GOT3 (cell line): ENCODE measurements at regions not wholly inside any gene's neighbourhood (a gene's known extent, or its start where the extent isn't known, plus 50 kb on each side); places are given as distances from the start of the nearest gene placed in this dataset.
"Not testable (repeated sequence)": the region's sequence is repeated elsewhere in the genome, so short reads cannot be mapped to it uniquely, and the experiment has no call there.

Experiments used
- DNase-seq: peaks from one replicate; lab custom pipeline; 2025; ENCODE audit warnings: mixed read lengths; lab: John Stamatoyannopoulos, UW

- DNase-seq = no peak
Measured at GRCh38 chr3:153830552-153830951, 290.6 kb upstream of the ARHGEF26 start.

DNA sequence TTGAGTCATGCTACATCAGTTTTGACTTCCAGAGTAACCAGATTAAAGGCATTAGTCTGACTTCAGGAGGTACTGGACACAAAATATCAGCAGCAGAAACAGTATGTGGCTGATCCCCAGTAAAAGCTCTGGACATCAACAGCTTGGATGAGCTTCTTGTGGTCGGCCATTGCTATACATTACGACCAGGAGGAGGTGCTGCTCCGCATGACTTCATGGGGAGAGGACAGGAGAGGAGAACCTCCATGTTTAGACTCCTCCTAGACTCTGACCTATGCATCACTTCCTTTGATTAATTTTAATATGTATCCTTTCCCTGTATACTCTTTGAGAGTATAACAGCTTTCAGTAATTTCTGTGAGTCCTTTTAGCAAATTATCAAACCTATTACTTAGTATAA, 285.6 kb upstream of the ARHGEF26 start:
- DNase-seq = no peak

GRCh38 chr3:153840487-153840886, 280.7 kb upstream of the ARHGEF26 start:
- DNase-seq = no peak

DNA sequence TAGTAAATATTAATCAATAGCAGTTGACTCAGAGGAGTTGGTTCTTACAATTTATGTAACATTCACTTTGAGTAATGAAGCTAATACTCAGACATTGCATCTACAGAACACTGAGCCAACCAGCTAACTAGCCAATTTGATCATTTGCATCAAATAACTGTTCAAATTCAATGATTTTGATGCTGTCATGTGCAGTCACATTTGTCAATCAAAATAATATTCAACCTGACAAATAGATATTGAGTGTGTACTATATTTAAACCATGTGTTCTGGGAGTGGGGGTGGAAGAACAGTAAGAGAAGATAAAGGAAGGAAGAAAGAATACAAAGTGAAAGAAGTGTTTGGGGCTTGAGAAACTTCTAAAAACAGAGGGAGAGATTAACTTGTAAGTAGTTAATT, 277.2 kb upstream of the ARHGEF26 start:
- no peak for DNase-seq

- DNase-seq = no peak
Measured at GRCh38 chr3:153845311-153845710, 275.9 kb upstream of the ARHGEF26 start.

DNA sequence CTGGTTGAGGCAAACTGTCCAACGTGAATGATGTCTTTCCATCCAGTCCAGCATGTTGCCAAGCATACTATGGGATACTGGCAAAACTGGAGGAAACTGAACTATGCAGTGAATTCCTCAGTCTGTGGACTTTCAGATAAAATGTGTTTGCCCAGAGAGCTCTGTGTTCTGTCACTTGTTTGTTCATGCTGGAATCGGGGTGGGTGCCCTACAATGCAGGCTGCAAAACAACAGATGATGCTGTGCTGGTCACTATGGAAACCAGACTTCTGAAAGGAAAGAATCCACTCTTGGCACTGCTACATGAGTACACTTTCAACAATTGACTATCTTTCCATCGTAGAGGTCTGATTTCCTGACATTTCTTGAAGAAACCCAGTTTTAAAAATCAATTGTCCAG, 272.5 kb upstream of the ARHGEF26 start:
- DNase-seq = no peak

DNA sequence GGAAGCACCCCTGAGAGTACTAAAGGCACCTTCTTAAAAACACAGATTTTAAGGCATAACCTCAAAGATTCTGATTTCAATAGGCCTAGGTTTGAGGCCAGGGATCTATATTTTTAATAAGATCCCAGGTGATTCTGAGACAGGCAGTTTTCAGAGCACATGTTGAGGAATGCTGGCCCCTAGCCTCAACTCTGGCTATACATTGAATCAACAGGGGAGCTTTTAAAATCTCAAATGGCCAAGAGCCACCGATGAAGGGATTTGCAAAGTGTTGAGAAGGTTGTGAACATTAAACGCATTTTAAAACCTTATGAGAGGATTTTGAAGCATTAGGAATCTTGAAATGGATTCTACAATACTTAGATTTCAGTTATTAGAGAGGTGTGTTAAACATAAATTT, 268.8 kb upstream of the ARHGEF26 start:
- DNase-seq = no peak

GRCh38 chr3:153853163-153853562, 268.0 kb upstream of the ARHGEF26 start:
- DNase-seq = no peak

DNA sequence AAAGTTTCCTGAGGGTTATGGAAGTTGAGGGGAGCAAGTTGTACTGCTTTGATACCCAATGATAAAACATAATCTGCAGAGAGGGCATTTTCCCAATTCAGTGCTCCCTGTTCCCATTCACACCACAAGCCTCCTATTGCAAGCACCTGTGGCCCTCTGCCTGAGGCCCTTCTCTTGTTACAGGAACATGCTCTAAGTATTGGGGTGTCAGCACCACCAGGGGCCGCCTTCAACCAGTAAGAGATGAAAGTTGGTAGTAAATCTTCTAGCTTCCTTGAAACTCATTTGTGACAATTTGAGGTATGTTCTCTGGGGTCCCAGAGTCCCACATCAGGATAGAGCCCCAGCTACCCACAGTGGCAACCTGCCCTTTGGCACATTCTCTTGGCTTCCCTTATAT, 265.4 kb upstream of the ARHGEF26 start:
- DNase-seq = no peak

DNA sequence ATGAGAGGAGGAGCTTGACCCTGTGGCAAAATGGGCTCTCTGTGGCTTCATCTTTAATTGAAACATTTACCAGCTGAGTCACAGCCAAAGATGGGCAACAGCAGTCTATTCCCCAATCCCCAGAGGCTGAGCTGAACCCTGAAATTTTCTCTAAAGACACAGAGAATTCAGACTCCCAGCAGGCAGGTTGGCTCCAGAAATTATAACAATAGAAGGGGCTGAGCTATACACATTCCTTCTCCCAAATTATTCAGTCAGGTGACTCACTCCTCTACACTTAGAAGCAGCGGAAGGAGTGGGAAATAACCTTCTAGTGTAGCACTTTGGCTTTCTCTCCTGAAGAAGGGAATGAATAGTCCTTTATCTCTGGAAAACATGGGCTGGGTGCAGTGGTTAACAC, 264.3 kb upstream of the ARHGEF26 start:
- no peak for DNase-seq

DNA sequence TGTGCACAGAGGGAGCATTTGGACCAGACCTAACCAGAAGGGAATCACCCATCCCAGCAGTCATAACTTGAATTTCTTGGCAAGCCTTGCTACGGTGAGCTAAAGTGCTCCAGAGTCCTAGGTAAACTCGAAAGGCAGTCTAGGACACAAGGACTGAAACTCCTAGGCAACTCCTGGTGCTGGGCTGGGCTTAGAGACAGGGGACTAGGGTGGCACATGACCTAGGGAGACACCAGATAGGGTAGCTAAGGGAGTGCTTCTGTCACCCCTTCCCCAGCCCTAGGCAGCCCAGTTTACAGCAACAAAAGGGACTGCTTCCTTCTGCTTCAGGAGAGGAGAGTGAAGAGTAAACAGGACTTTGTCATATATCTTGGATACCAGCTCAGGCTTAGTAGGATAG, 256.4 kb upstream of the ARHGEF26 start:
- no peak for DNase-seq

DNA sequence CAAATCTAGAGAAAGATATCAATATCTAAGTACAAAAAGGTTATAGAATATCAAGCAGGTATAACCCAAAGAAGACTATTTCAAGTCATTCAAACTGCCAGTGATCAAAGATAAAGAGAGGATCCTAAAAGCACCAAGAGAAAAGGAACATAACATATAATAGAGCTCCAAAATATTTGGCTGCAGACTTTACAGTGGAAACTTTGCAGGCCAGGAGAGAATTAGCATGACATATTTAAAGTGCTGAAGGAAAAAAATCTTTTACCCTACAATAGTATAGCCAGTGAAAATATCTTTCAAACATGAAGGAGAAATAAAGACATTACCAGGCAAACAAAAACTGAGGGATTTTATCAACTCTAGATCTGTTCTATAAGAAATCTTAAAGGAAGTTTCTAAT, 254.3 kb upstream of the ARHGEF26 start:
- no peak for DNase-seq

DNA sequence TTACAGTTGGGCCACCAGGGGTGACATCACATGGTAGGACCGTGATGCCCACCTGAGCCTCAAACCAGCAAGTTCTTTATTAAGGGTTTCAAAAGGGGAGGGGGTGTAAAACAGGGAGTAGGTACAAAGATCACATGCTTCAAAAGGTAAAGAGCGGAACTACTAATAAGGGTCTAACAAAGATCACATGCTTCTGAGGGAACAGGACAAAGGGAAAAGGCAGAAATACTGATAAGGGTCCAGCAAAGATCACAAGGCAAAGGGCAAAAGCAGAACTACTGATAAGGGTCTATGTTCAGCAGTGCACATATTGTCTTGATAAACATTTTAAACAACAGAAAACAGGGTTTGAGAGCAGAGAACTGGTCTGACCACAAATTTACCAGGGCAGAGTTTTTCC, 246.8 kb upstream of the ARHGEF26 start:
- DNase-seq = not testable (repeated sequence)

- no peak for DNase-seq
Measured at GRCh38 chr3:153880493-153880892, 240.7 kb upstream of the ARHGEF26 start.

DNA sequence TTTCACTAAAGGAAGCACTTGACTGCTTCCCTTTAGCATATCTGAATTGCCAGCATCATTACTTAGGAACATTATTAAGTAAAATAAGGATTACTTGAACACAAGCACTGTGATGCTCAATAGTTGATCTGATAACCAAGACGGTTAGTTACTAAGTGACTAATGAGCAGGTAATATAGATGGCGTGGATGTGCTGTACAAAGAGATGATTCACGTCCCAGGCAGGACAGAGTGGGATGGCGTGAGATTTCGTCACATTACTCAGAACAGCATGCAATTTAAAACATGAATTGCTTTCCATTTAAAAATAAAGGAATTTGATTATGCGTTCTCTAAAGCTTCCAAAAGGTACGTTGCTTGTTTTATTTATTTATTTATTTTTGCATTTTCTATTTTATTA, 240.0 kb upstream of the ARHGEF26 start:
- no peak for DNase-seq

DNA sequence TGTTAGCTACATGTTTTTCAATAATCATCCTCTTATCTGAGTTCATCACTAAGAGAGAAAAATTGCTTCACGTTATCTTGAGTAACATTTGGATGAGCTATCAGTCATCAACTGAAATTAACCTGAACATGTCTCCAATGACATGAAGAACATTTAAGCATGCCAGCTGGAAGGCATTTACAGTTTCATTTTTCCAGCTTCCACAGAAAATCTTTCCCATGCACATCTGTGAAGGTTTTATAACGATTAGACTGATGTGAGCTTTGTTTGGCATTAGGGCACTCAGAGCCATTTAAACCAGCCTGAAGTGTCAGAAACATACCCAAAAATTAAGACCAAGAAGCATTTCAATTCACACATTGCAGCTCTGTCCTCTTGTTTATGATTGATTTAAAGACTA, 235.8 kb upstream of the ARHGEF26 start:
- DNase-seq = no peak

DNA sequence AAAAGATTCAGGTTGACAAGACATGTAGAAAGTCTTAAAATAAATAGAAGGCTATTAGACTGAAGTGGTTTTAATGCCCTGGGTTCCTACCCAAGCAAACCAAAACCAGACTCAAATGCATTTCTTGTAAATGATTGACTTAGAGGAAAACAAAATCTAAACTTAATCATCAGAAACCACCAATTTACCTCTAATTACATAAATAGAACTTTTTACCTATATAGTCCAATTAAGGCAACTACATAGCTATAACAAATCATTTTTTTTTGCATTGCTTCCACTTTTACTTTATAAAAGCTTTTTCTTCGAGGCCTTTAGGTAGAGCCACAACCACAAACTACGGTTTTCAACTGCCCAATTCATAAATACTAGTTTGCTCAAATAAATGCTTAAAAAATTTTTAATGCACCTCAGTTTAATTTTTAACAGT, 231.3 kb upstream of the ARHGEF26 start:
- no peak for DNase-seq

DNA sequence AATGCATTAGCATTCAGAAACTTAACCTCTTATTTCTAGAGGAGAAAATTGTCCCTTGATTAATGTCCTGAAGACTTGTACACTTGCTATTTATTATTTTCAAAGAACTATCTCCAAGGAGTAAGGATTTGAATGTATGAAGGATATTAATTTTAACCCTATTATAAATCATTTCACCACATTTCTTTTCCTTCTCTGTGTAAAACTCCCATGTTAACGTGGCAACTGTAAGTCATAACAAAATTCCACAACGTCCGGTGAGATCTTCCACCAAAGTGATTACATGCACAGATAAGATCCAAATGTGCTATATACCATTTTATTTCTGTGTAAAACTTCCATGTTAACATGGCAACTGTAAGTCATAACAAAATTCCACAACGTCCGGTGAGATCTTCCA, 229.1 kb upstream of the ARHGEF26 start:
- DNase-seq = no peak

DNA sequence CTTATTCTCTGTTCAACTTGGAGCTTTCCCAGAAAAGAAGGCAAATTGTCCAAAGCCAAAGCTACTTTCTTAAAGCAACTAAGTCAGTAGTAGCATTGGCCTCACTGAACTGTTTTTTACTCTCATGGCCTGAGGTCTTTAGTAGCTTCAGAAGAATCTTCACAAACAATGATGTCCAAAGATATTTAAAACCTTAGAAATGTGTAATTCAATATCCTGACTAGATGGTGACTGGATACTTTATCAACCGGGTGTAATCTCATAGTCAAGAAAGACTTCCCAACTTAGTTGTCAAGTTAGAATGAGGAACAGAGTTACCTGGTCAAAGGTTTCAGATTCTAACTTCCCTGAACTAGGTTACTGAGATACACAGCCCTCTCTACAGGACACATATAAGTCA, 226.3 kb upstream of the ARHGEF26 start:
- DNase-seq = no peak

DNA sequence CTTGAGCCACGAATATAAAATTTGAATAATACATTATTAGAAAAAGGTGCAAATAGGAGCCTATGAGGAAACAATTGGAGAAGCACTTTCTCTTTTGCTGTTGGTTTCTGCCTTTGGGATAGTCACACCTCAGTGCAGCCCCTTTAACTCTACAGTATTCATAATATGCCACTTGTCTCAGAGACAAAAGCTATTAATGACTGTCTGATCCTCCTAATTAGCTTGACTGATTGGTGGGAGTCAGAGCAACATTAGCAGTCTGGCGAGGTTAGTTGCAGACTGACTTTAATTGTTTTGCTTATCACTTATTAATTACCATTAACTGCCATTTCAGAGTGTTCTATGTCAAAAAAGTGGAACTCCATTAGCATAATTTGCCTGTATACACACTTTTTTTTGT, 225.0 kb upstream of the ARHGEF26 start:
- DNase-seq = no peak

DNA sequence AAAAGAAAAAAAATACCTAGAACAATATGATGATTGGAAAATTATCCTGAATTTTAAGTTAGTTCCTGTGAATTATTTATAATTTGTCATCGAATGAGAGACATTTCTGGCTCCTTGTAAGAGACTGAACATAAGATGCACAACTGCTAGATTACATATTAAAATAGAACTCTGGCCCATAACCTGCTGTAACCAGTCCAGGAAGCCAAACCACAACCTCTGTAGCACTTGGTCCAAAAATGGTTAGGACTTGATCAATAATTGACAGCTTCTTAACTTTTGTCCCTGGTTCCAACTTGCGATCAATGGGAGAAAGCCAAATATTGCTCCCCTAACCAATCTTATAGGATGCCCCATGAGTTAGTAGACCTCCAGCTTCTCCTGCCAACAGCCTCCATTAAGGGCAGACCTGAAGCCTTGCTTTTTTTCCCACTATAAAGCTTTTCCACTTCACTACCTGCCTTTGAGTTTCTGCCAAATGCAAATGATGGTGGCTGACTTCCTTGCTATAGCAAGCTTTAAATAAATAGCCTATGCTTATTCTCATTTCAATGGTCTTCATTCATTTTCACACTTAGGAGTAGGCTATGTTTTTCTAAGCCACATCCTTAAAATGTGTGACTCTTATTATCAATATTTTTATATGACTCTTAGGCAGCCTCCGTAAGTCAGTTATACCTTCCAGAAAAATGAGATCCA, 224.0 kb upstream of the ARHGEF26 start:
- no peak for DNase-seq

DNA sequence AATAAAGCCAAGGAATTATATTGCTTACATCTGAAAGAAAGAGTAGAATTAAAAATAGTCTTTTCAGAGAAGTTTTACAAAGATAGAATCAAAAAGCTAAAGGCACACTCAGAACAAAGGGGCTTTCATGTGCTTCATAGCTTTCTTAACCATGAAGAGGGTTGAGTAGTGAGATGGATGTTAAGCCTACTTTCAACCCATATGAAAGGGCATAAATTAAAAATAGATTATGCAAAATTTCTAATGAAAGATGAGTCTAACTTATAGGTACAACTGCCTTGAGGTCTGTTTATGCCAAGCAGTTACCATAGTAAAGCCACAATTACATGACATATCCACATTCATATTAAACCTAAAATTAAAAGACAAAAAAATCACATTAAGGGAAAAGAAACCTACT, 223.3 kb upstream of the ARHGEF26 start:
- no peak for DNase-seq

DNA sequence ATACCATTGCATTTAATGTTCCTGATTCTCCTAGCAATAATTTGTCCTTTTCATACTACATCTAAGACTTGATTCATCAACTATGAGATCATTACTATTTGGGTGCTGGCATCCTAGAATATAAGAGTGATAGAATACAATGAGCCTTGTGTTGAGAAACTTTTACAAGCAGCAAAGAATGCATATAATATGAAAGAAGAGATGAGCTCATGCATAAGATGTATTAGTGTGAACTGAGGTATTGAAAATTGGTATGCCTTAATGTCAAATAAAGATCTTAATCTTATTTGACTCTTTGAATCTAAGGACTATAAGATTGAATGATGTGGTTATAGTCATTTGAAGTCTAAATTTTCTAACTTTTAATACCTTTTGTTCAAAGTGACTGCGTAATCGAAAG, 220.0 kb upstream of the ARHGEF26 start:
- no peak for DNase-seq

DNA sequence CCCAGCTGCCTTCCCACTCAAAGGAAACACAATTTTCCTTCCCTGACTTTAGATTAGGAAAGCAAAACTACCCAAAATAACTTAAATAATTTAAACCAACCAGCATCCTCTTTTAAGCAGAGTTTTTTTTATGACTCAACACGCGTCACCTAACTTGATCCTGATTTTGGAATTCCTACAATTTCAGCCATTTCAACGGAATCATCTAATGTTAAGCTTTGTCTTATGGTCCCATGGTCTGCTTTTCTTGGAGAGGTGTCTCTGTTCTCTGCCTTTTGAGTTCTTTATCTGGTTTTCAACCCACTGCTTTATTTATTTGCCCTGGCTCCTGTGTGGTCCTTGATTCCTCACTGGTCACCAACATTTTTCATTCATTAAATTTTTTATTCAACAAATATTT, 219.2 kb upstream of the ARHGEF26 start:
- no peak for DNase-seq

- DNase-seq = no peak
Measured at GRCh38 chr3:153903430-153903829, 217.8 kb upstream of the ARHGEF26 start.
